NCI-H2227 (cell line): ENCODE measurements at regions not wholly inside any gene's neighbourhood (a gene's known extent, or its start where the extent isn't known, plus 50 kb on each side); places are given as distances from the start of the nearest gene placed in this dataset.

ENCODE experiments used
- DNase-seq: peaks from one replicate; lab custom pipeline; 2025; ENCODE audit not compliant: unreplicated experiment; lab: John Stamatoyannopoulos, UW

- DNase-seq, result no peak
Measured at GRCh38 chr13:37412241-37412921, 186.2 kb downstream of the POSTN start.

- no peak for DNase-seq
Measured at GRCh38 chr13:37410316-37410715, 188.3 kb downstream of the POSTN start.

- no peak for DNase-seq
Measured at GRCh38 chr13:37409756-37410155, 188.8 kb downstream of the POSTN start.

- DNase-seq, result no peak
Measured at GRCh38 chr13:37407156-37407555, 191.4 kb downstream of the POSTN start.

- DNase-seq, result no peak
Measured at GRCh38 chr13:37406031-37406430, 192.5 kb downstream of the POSTN start.

GRCh38 chr13:37403776-37404527 lies 194.6 kb downstream of the POSTN start:
- DNase-seq, result no peak

- DNase-seq, result no peak
Measured at GRCh38 chr13:37401721-37402120, 196.8 kb downstream of the POSTN start.

- DNase-seq, result no peak
Measured at GRCh38 chr13:37397535-37397934, 201.0 kb downstream of the POSTN start.

- no peak for DNase-seq
Measured at GRCh38 chr13:37395544-37395943, 203.0 kb downstream of the POSTN start.

- DNase-seq, result no peak
Measured at GRCh38 chr13:37392389-37392788, 206.2 kb downstream of the POSTN start.

GRCh38 chr13:37390735-37391134 lies 207.8 kb downstream of the POSTN start:
- DNase-seq, result no peak

GRCh38 chr13:37385956-37386670 lies 212.5 kb downstream of the POSTN start:
- no peak for DNase-seq

- DNase-seq, result no peak
Measured at GRCh38 chr13:37385248-37385647, 213.3 kb downstream of the POSTN start.

- DNase-seq, result no peak
Measured at GRCh38 chr13:37383856-37384370, 214.7 kb downstream of the POSTN start.

GRCh38 chr13:37383046-37383445 lies 215.5 kb downstream of the POSTN start:
- no peak for DNase-seq

- no peak for DNase-seq
Measured at GRCh38 chr13:37382146-37382545, 216.4 kb downstream of the POSTN start.

- no peak for DNase-seq
Measured at GRCh38 chr13:37381502-37381901, 217.1 kb downstream of the POSTN start.

GRCh38 chr13:37379841-37380240 lies 218.7 kb downstream of the POSTN start:
- DNase-seq, result no peak

- no peak for DNase-seq
Measured at GRCh38 chr13:37375724-37376123, 222.8 kb downstream of the POSTN start.

- DNase-seq, result no peak
Measured at GRCh38 chr13:37375071-37375470, 223.5 kb downstream of the POSTN start.

GRCh38 chr13:37369616-37370015 lies 229.0 kb downstream of the POSTN start:
- DNase-seq, result no peak

GRCh38 chr13:37368501-37368900 lies 230.1 kb downstream of the POSTN start:
- DNase-seq, result no peak
